ENCODE measurements at regions not wholly inside any gene's neighbourhood (a gene's known extent, or its start where the extent isn't known, plus 50 kb on each side); places are given as distances from the start of the nearest gene placed in this dataset.

- no peak for TF ChIP-seq MAX (IDR thresholded peaks at IDR 0.05; ENCODE audit: low read depth)
- no peak for TF ChIP-seq RCOR1 (IDR thresholded peaks at IDR 0.05; ENCODE audit: low read length)
- TF ChIP-seq CTCF (IDR thresholded peaks at IDR 0.05) = no peak
- TF ChIP-seq RFX5 (IDR thresholded peaks at IDR 0.05; ENCODE audit: low read length) = no peak
- TF ChIP-seq RAD21 (IDR thresholded peaks at IDR 0.05; ENCODE audit: low read length) = no peak
- no peak for TF ChIP-seq EZH2phosphoT487 (IDR thresholded peaks at IDR 0.05; ENCODE audit: borderline replicate concordance, low read depth)
- TF ChIP-seq IRF3 (IDR thresholded peaks at IDR 0.05; ENCODE audit: low read depth, low read length) = no peak
- TF ChIP-seq JUND (IDR thresholded peaks at IDR 0.05) = no peak
- TF ChIP-seq EP300 (IDR thresholded peaks at IDR 0.05; ENCODE audit: borderline replicate concordance in 1 of 2, low read depth in 1 of 2, low read length in 1 of 2) = no peak
- TF ChIP-seq NRF1 (IDR thresholded peaks at IDR 0.05; ENCODE audit: low read depth, low read length) = no peak
- no peak for TF ChIP-seq USF2 (IDR thresholded peaks at IDR 0.05; ENCODE audit: borderline replicate concordance, low read depth, low read length)
Measured at GRCh38 chr6:170228946-170229310, 62.0 kb downstream of the DLL1 start.

Measured in SK-N-SH (cell line).